K562 (cell line): ENCODE measurements at regions not wholly inside any gene's neighbourhood (a gene's known extent, or its start where the extent isn't known, plus 50 kb on each side); places are given as distances from the start of the nearest gene placed in this dataset.

ENCODE experiments used
- ATAC-seq: fragments of 200-7000 bp; cut with Tn5 transposase; 3 replicates; pipeline ENCODE4 v1.9.1; 2020; ENCODE audit warnings: moderate library complexity
- BruUV-seq: library from RNA; stranded (reverse); fragments of 400-500 nt; replicated peaks from 2 replicates; lab custom pipeline; 2021; lab: Mats Ljungman, UMichigan
- CTCF ChIA-PET: fragments of 300-600 bp; formaldehyde crosslinking; extraction: SDS; loops from one replicate; lab custom pipeline; 2021; ENCODE audit warnings: low intra/inter-chr PET ratio; lab: Yijun Ruan, JAX
- POLR2A ChIA-PET: fragments of 300-600, 350-650 bp; sonication (Branson Sonifier 250); formaldehyde crosslinking; extraction: SDS; loops from one replicate; lab custom pipeline; 2021; ENCODE audit warnings: antibody characterized with exemption, inconsistent platforms; lab: Yijun Ruan, JAX
- DNase-seq, 4 experiments: peaks; one replicate each; pipeline versions ENCODE4 v3.0.0 to v3.0.0-alpha.2; 2011 to 2018; ENCODE audit warnings: low spot score in 3 of 4, mixed read lengths in 3 of 4; ENCODE audit errors: extremely low read depth in 1 of 4
- FAIRE-seq: peaks from 2 replicates; lab custom pipeline; 2011; peaks lifted over from hg19 to GRCh38; lab: Jason Lieb, UNC
- H2AFZ ChIP-seq: 2 replicates; pipeline ENCODE4 v1.6.0; 2011; ENCODE audit warnings: low read depth, low read length, control low read depth, inconsistent platforms
- H3K27ac ChIP-seq: fragments of 200-600 bp; 3 replicates; pipeline ENCODE4 v1.8.0; 2011; ENCODE audit warnings: low read depth, mild to moderate bottlenecking, control low read depth, inconsistent platforms, low read length, moderate library complexity, mixed read lengths; ENCODE audit errors: extremely low read depth
- H3K27me3 ChIP-seq, 2 experiments: fragments of 300-600 bp in 1 of 2; 2 replicates in 1 of 2; 3 replicates in 1 of 2; pipeline versions ENCODE4 v1.6.0 to v1.8.0; 2011; ENCODE audit warnings: inconsistent platforms in 2 of 2, low read length in 2 of 2, mild to moderate bottlenecking in 1 of 2, mixed read lengths in 1 of 2, moderate library complexity in 1 of 2; ENCODE audit not compliant: control insufficient read depth in 2 of 2, insufficient read depth in 2 of 2
- H3K36me3 ChIP-seq: fragments of 300-600 bp; 3 replicates; pipeline ENCODE4 v1.8.0; 2011; ENCODE audit warnings: mild to moderate bottlenecking, low read length, inconsistent platforms; ENCODE audit not compliant: control insufficient read depth, insufficient read depth
- H3K4me1 ChIP-seq, 2 experiments: fragments of 200-600 bp in 1 of 2; replicated peaks in 1 of 2; 2 replicates in 1 of 2; 3 replicates in 1 of 2; pipeline versions ENCODE4 v1.5.1 to v1.8.0; 2011; ENCODE audit warnings: inconsistent platforms in 2 of 2, low read length in 2 of 2, mild to moderate bottlenecking in 1 of 2, mixed read lengths in 1 of 2, moderate library complexity in 1 of 2; ENCODE audit not compliant: control insufficient read depth in 2 of 2, insufficient read depth in 2 of 2
- H3K4me2 ChIP-seq: 2 replicates; pipeline ENCODE4 v1.6.1; 2011; ENCODE audit warnings: low read length, control low read depth, inconsistent platforms, mixed read lengths; ENCODE audit not compliant: insufficient read depth
- H3K4me3 ChIP-seq: fragments of 200-600 bp; sonication (generic), shearing (Covaris generic); 2 replicates; pipeline ENCODE4 v1.5.1; 2016; ENCODE audit warnings: control low read depth, inconsistent platforms
- H3K79me2 ChIP-seq: fragments of 200-600 bp; 3 replicates; pipeline ENCODE4 v1.8.0; 2011; ENCODE audit warnings: low read length, inconsistent platforms; ENCODE audit not compliant: control insufficient read depth, insufficient read depth
- H3K9ac ChIP-seq, 2 experiments: 2 replicates each; pipeline versions ENCODE4 v1.6.0 to v1.6.1; 2011; ENCODE audit warnings: low read depth in 2 of 2, low read length in 2 of 2, control low read depth in 1 of 2, inconsistent platforms in 1 of 2, mild to moderate bottlenecking in 1 of 2, mixed read lengths in 1 of 2; ENCODE audit not compliant: insufficient read depth in 1 of 2
- H3K9me1 ChIP-seq: one replicate; pipeline ENCODE4 v1.6.0; 2011; ENCODE audit warnings: inconsistent platforms, mild to moderate bottlenecking, low read length, moderate library complexity; ENCODE audit not compliant: control insufficient read depth, insufficient read depth
- H3K9me3 ChIP-seq: replicated peaks from 2 replicates; pipeline ENCODE4 v1.5.1; 2011; ENCODE audit warnings: low read depth, low read length, inconsistent platforms; ENCODE audit not compliant: control insufficient read depth, insufficient read depth
- H4K20me1 ChIP-seq: replicated peaks from 2 replicates; pipeline ENCODE4 v1.6.1; 2011; ENCODE audit warnings: low read length, inconsistent platforms, mixed read lengths; ENCODE audit not compliant: control insufficient read depth, insufficient read depth
- BRD4 ChIP-seq: fragments of 200-600 bp; sonication (generic); IDR thresholded peaks from 2 replicates; pipeline ENCODE4 v1.6.1; 2017; ENCODE audit warnings: inconsistent platforms
- CCNT2 ChIP-seq: IDR thresholded peaks from 2 replicates; pipeline ENCODE4 v1.6.1; 2011; ENCODE audit warnings: borderline replicate concordance, low read depth, mild to moderate bottlenecking, moderate library complexity, mixed read lengths, low read length; ENCODE audit not compliant: insufficient read length; ENCODE audit errors: extremely low read depth
- E2F5 ChIP-seq: sonication (generic); formaldehyde crosslinking; IDR thresholded peaks from 2 replicates; pipeline ENCODE4 v1.8.0; 2022; ENCODE audit warnings: mild to moderate bottlenecking, missing genetic modification reagents
- HIVEP1 ChIP-seq: fragments of 250-450 bp; sonication (Bioruptor Pico); IDR thresholded peaks from 2 replicates; pipeline ENCODE4 v1.4.0; 2020; ENCODE audit warnings: mild to moderate bottlenecking
- KAT2B ChIP-seq: IDR thresholded peaks from one replicate; pipeline ENCODE4 v1.6.1; 2012; ENCODE audit warnings: low read depth, mild to moderate bottlenecking, control low read depth, inconsistent platforms, low read length, moderate library complexity
- L3MBTL2 ChIP-seq: fragments of 450-650 bp; IDR thresholded peaks from 2 replicates; pipeline ENCODE4 v1.6.1; 2016; ENCODE audit warnings: mild to moderate bottlenecking, moderate library complexity
- MAFK ChIP-seq: IDR thresholded peaks from 2 replicates; pipeline ENCODE4 v1.6.1; 2011; ENCODE audit warnings: low read length, improper control_type of control experiment
- MEF2A ChIP-seq: IDR thresholded peaks from 2 replicates; pipeline ENCODE4 v1.6.1; 2011; ENCODE audit warnings: low read depth, mild to moderate bottlenecking, low read length, moderate library complexity; ENCODE audit not compliant: control insufficient read depth
- NCOA6 ChIP-seq: fragments of 450-650 bp; IDR thresholded peaks from 2 replicates; pipeline ENCODE4 v1.6.1; 2017; ENCODE audit warnings: mild to moderate bottlenecking
- NCOR1 ChIP-seq: fragments of 450-650 bp; IDR thresholded peaks from 2 replicates; pipeline ENCODE4 v1.6.1; 2016; ENCODE audit warnings: mild to moderate bottlenecking, moderate library complexity
- SIX5 ChIP-seq, 2 experiments: IDR thresholded peaks; 2 replicates each; pipeline ENCODE4 v1.6.1; 2011; ENCODE audit warnings: low read length in 2 of 2, borderline replicate concordance in 1 of 2, low read depth in 1 of 2, mild to moderate bottlenecking in 1 of 2, moderate library complexity in 1 of 2; ENCODE audit not compliant: insufficient read depth in 1 of 2
- SOX6 ChIP-seq: fragments of 450-650 bp; IDR thresholded peaks from 2 replicates; pipeline ENCODE4 v1.6.1; 2014; ENCODE audit warnings: mild to moderate bottlenecking
- ZBTB8A ChIP-seq: fragments of 450-650 bp; IDR thresholded peaks from 2 replicates; pipeline ENCODE4 v1.6.1; 2018; ENCODE audit warnings: mild to moderate bottlenecking, moderate library complexity; ENCODE audit not compliant: partially characterized antibody
- ZNF143 ChIP-seq: sonication (generic); formaldehyde crosslinking; IDR thresholded peaks from 2 replicates; pipeline ENCODE4 v1.9.0; 2022; ENCODE audit warnings: mild to moderate bottlenecking, missing genetic modification reagents
- ZNF695 ChIP-seq: fragments of 450-650 bp; formaldehyde crosslinking; IDR thresholded peaks from 2 replicates; pipeline ENCODE4 v1.4.0; 2020; ENCODE audit warnings: mild to moderate bottlenecking, moderate library complexity
- WGBS: fragments of 100-300 bp; shearing (Covaris generic); methylation state at CpG from one replicate; pipeline ENCODE4 v1.1.6; 2016; ENCODE audit warnings: low coverage, mixed read lengths; ENCODE audit not compliant: insufficient coverage; ENCODE audit errors: missing lambda C conversion rate; 5-methylcytosine and 5-hydroxymethylcytosine counted together
- in situ Hi-C: fragments of 300-500 bp; cut with MboI; formaldehyde crosslinking; loops from 4 replicates; pipeline ENCODE4 v1.15.0; 2018; ENCODE audit warnings: inconsistent platforms, mixed read lengths
- intact Hi-C: fragments of 100-400 bp; cut with micrococcal nuclease; formaldehyde crosslinking; loops from 2 replicates; pipeline ENCODE4 v1.14.2; 2022
- TF ChIP-seq, protein P1 (sequence below): fragments of 250-450 bp; sonication (Bioruptor Pico); IDR thresholded peaks from 2 replicates; pipeline ENCODE4 v1.6.1; 2021; ENCODE audit warnings: mild to moderate bottlenecking
- TF ChIP-seq, protein P2 (sequence below): fragments of 450-650 bp; formaldehyde crosslinking; IDR thresholded peaks from 2 replicates; pipeline ENCODE4 v1.4.0; 2020; ENCODE audit warnings: mild to moderate bottlenecking

- Histone ChIP-seq H3K4me2 (no peak overlapping the region), H3K9me1 (no peaks in the 10 kb centered on the region), H2AFZ (no peak overlapping the region), H3K79me2 (no peaks in the 10 kb centered on the region), H3K27me3 (no peaks in the 10 kb centered on the region), H3K4me1 (no peaks in the 10 kb centered on the region), H3K9me3 (no peaks in the 10 kb centered on the region), H3K27ac (no peak overlapping the region), H4K20me1 (no peaks in the 10 kb centered on the region), H3K36me3 (no peaks in the 10 kb centered on the region), H3K4me3 (no peak overlapping the region), H3K9ac (no peak overlapping the region)
- TF ChIP-seq HIVEP1 (CRISPR knock-in tag) (no peak), NCOR1 (no peak), MAFK (no peak), NCOA6 (no peak), E2F5 (CRISPR knock-in tag) (no peak), CCNT2 (no peak), SOX6 (no peak), ZNF695 (no peak), BRD4 (no peak), L3MBTL2 (no peak), MEF2A (no peak), KAT2B (no peak), ZBTB8A (no peak), SIX5 (IDR thresholded peaks at IDR 0.05; ENCODE audit: borderline replicate concordance in 1 of 2, insufficient read depth in 1 of 2, low read depth in 1 of 2, low read length in 2 of 2) (no peak), ZNF143 (CRISPR knock-in tag) (no peak)
- TF ChIP-seq, protein P1, sequence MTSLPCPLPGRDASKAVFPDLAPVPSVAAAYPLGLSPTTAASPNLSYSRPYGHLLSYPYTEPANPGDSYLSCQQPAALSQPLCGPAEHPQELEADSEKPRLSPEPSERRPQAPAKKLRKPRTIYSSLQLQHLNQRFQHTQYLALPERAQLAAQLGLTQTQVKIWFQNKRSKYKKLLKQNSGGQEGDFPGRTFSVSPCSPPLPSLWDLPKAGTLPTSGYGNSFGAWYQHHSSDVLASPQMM, result no peak
- TF ChIP-seq, protein P2, sequence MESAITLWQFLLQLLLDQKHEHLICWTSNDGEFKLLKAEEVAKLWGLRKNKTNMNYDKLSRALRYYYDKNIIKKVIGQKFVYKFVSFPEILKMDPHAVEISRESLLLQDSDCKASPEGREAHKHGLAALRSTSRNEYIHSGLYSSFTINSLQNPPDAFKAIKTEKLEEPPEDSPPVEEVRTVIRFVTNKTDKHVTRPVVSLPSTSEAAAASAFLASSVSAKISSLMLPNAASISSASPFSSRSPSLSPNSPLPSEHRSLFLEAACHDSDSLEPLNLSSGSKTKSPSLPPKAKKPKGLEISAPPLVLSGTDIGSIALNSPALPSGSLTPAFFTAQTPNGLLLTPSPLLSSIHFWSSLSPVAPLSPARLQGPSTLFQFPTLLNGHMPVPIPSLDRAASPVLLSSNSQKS, result no peak
- ATAC-seq (no peak), DNase-seq (no peak), FAIRE-seq (no peak)
- in situ Hi-C loops, result no loop called here
- no TSS peak for BruUV-seq
- 3% methylated on average over 3 of the region's 3 CpGs for WGBS
- ChIA-PET CTCF (no interaction called here), POLR2A (no interaction called here)
- intact Hi-C loops, result no loop called here
These were observed 184.9 kb upstream of the MAP2 start for GRCh38 chr2:209238765-209239584.
